Upper lobe of left lung (tissue), 6 donors: ENCODE measurements at regions not wholly inside any gene's neighbourhood (a gene's known extent, or its start where the extent isn't known, plus 50 kb on each side); places are given as distances from the start of the nearest gene placed in this dataset.

Experiments
- ATAC-seq, 2 donors: fragments of 200-7000 bp; cut with Tn5 transposase; one replicate each; pipeline ENCODE4 v1.9.1; 2022; ENCODE audit warnings: mild to moderate bottlenecking in 2 of 2, moderate library complexity in 2 of 2; ENCODE audit not compliant: low FRiP score in 2 of 2
- DNase-seq, 2 donors: peaks; one replicate each; pipeline ENCODE4 v3.0.0-alpha.2; 2019 to 2020
- H3K27ac ChIP-seq, 4 donors: fragments of 200-600 bp; sonication (generic); one replicate each; pipeline ENCODE4 v1.5.1; 2016 to 2019
- H3K27me3 ChIP-seq, 4 donors: fragments of 200-600 bp; sonication (generic); one replicate each; pipeline ENCODE4 v1.5.1; 2017 to 2019
- H3K36me3 ChIP-seq, 4 donors: fragments of 200-600 bp; sonication (generic); one replicate each; pipeline ENCODE4 v1.5.1; 2016 to 2019
- H3K4me1 ChIP-seq, 4 donors: fragments of 200-600 bp; sonication (generic); one replicate each; pipeline ENCODE4 v1.5.1; 2018 to 2019
- H3K4me3 ChIP-seq, 4 donors: fragments of 200-600 bp; sonication (generic); one replicate each; pipeline ENCODE4 v1.5.1; 2017 to 2019; ENCODE audit warnings: mild to moderate bottlenecking in 2 of 4, moderate library complexity in 1 of 4
- H3K9me3 ChIP-seq, 4 donors: fragments of 200-600 bp; sonication (generic); one replicate each; pipeline ENCODE4 v1.5.1; 2018 to 2019
- EP300 ChIP-seq, 4 donors: sonication (generic); formaldehyde crosslinking; IDR thresholded peaks; one replicate each; pipeline ENCODE4 v1.5.1; 2017; ENCODE audit warnings: antibody characterized with exemption in 4 of 4, control low read depth in 2 of 4
- POLR2A ChIP-seq, 4 donors: fragments of 450-650 bp; IDR thresholded peaks; one replicate each; pipeline ENCODE4 v1.5.1; 2016 to 2017; ENCODE audit warnings: antibody characterized with exemption in 4 of 4, mild to moderate bottlenecking in 2 of 4
- POLR2AphosphoS5 ChIP-seq, 2 donors: sonication (generic); formaldehyde crosslinking; IDR thresholded peaks; one replicate each; pipeline ENCODE4 v1.5.1; 2017; ENCODE audit warnings: antibody characterized with exemption in 2 of 2
- WGBS, 2 donors: methylation state at CpG; one replicate each; pipeline ENCODE4 v1.1.5; 2017 to 2018; 5-methylcytosine and 5-hydroxymethylcytosine counted together
- TF ChIP-seq, protein P1 (sequence below), 6 experiments: fragments of 450-650 bp in 4 of 6; fragments of 200-600 bp in 2 of 6; sonication (generic) in 2 of 6; IDR thresholded peaks; one replicate each; pipeline ENCODE4 v1.5.1; 2016 to 2019; ENCODE audit warnings: antibody characterized with exemption in 6 of 6
- donor health status: DM: no; HTN: no; CAD: no; lungs with moderate emphysema.
- donor health status: DM: no; HTN: yes; CAD: no; lungs with severe emphysema.

DNA sequence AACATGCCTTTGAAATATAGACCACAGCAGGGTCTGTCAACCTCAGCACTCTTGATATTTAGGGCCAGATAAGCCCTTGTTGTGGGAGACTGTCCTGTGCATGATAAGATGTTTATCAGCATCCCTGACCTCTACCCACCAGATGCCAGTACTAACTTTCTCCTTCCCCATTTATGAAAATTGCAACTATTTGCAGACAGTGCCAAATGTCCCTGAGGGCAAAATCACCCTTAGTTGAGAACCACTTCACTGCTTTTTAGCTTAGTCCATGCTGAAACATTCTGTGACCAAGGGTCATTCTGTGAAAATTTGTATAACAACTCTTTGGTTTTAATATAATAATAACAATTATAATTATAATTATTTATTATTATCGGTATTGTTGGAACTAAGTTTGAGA lies 1032.4 kb downstream of the MCTP2 start:
- no peak for DNase-seq
- Histone ChIP-seq H3K27ac (peak overlapping the region in 1 of 4 donors; percentile 4), H3K4me3 (no peak overlapping the region), H3K36me3 (no peaks in the 10 kb centered on the region), H3K27me3 (no peaks in the 10 kb centered on the region), H3K4me1 (peaks cover 0 to 13% (median 8%) of the 10 kb centered on the region in 4 donors), H3K9me3 (no peaks in the 10 kb centered on the region)
- WGBS, 2 donors = 75 to 78% methylated on average over 1 of the region's 1 CpG
- no peak for ATAC-seq
- TF ChIP-seq POLR2A (IDR thresholded peaks at IDR 0.05) = no peak
- TF ChIP-seq EP300 (IDR thresholded peaks at IDR 0.05) = no peak
- TF ChIP-seq, protein P1, sequence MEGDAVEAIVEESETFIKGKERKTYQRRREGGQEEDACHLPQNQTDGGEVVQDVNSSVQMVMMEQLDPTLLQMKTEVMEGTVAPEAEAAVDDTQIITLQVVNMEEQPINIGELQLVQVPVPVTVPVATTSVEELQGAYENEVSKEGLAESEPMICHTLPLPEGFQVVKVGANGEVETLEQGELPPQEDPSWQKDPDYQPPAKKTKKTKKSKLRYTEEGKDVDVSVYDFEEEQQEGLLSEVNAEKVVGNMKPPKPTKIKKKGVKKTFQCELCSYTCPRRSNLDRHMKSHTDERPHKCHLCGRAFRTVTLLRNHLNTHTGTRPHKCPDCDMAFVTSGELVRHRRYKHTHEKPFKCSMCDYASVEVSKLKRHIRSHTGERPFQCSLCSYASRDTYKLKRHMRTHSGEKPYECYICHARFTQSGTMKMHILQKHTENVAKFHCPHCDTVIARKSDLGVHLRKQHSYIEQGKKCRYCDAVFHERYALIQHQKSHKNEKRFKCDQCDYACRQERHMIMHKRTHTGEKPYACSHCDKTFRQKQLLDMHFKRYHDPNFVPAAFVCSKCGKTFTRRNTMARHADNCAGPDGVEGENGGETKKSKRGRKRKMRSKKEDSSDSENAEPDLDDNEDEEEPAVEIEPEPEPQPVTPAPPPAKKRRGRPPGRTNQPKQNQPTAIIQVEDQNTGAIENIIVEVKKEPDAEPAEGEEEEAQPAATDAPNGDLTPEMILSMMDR (IDR thresholded peaks at IDR 0.05) = no peak
- TF ChIP-seq POLR2AphosphoS5 (IDR thresholded peaks at IDR 0.05) = no peak

DNA sequence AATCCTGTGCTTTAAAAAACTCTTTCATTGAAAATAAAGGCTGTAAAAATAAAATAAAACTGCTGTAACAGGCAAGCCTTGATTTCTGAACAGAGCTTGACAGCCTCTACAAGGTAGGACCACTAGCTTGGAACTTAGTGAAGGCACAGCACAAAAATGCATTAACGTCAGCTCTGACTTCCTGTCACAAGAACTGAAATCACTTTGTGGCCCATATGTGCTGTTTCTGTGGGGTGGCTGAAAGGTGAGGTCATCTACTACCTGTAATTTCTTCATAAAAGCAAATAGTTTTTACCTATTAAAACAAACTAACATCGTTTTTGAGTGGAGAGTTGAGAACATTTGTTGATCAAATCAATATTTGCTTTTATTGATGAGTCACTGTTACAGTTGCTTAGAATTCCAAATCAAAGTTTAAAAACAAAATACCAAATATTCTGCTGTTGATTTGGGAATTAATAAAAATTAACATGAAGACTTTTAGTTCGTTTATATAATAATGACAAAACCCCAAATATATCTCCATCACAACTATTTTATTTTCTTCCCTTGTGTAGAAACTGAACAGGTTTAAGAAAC lies 1034.1 kb downstream of the MCTP2 start:
- DNase-seq (no peak), ATAC-seq (no peak)
- WGBS, 2 donors = 48 to 64% methylated on average over 3 of the region's 3 CpGs
- H3K27ac ChIP-seq = peak overlapping the region in 3 of 4 donors; percentile 48 to 61 (median 58)
- H3K36me3 ChIP-seq = no peaks in the 10 kb centered on the region
- H3K27me3 ChIP-seq = no peaks in the 10 kb centered on the region
- H3K9me3 ChIP-seq = no peaks in the 10 kb centered on the region
- TF ChIP-seq POLR2AphosphoS5 (IDR thresholded peaks at IDR 0.05) = no peak
- TF ChIP-seq POLR2A (IDR thresholded peaks at IDR 0.05) = no peak
- TF ChIP-seq, protein P1 (IDR thresholded peaks at IDR 0.05) = no peak
- no peak for TF ChIP-seq EP300 (IDR thresholded peaks at IDR 0.05)
- H3K4me1 ChIP-seq = peaks cover 0 to 7% (median 2%) of the 10 kb centered on the region in 4 donors
- H3K4me3 ChIP-seq = no peak overlapping the region

DNA sequence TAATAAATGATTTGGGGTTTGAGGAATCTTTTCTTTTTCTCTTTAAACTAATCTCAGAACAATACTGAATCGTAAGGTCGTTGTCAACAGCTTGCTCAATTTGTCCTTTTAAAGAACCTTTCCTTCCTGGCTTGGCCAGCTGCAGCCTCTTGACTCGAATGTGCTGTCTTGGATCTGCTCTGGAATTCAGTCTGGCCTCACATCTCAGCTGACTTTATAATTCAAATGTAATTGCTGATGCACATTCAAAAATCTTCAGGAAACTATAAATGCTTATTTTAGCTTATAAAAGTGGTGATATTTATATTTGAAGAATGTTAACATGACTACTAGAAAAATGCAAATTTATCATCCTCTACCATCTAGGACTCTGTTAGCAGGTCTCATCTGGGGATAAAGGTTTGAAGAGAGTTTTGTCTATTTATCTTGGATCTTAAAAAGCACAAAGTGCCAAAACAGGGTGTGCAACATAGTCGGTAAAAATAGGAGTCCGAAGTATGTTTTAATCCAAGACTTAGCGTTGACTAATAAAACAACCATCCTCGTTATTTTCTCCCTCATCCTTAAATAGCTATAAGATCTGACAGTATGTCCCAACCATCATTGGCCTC lies 1035.2 kb downstream of the MCTP2 start:
- H3K9me3 ChIP-seq = no peaks in the 10 kb centered on the region
- H3K4me1 ChIP-seq = peaks cover 0 to 7% (median 2%) of the 10 kb centered on the region in 4 donors
- no peaks in the 10 kb centered on the region for H3K27me3 ChIP-seq
- no peaks in the 10 kb centered on the region for H3K36me3 ChIP-seq
- TF ChIP-seq, protein P1 (IDR thresholded peaks at IDR 0.05) = no peak
- TF ChIP-seq POLR2AphosphoS5 (IDR thresholded peaks at IDR 0.05) = no peak
- no peak for TF ChIP-seq POLR2A (IDR thresholded peaks at IDR 0.05)
- TF ChIP-seq EP300 (IDR thresholded peaks at IDR 0.05) = no peak
- DNase-seq (no peak), ATAC-seq (peak in 1 of 2 donors; percentile 60)
- 54 to 56% methylated on average over 7 of the region's 7 CpGs for WGBS, 2 donors
- H3K4me3 ChIP-seq = no peak overlapping the region
- peak overlapping the region; percentile 27 to 61 (median 58) for H3K27ac ChIP-seq

DNA sequence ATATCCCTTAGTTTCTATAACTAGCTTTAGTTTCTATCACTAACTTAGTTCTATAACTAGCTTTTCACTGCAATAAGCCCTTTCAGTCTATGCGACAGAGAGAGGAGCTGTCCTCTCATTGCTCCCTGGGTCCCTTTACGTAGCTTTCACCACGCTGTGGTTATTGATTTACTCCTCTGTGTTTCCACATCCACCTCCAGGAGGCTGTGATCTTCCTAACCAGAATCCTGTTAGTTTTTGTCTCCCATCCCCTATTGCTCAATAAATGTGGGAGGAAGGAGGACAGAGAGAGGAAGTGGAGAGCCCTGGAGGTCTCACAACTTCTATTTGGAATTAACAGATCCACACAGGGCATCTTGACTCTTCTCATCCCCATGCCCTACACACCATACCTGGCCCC lies 1036.1 kb downstream of the MCTP2 start:
- TF ChIP-seq, protein P1 (IDR thresholded peaks at IDR 0.05) = no peak
- TF ChIP-seq POLR2AphosphoS5 (IDR thresholded peaks at IDR 0.05) (no peak), POLR2A (IDR thresholded peaks at IDR 0.05) (no peak), EP300 (IDR thresholded peaks at IDR 0.05) (no peak)
- Histone ChIP-seq H3K27ac (peak overlapping the region; percentile 20 to 57 (median 31)), H3K4me3 (no peak overlapping the region), H3K4me1 (peaks cover 0 to 5% (median 2%) of the 10 kb centered on the region in 4 donors), H3K27me3 (no peaks in the 10 kb centered on the region), H3K36me3 (no peaks in the 10 kb centered on the region), H3K9me3 (no peaks in the 10 kb centered on the region)
- DNase-seq (no peak), ATAC-seq (no peak)
- 75 to 84% methylated on average over 3 of the region's 3 CpGs for WGBS, 2 donors
